Kidney tubule cell (primary cell): ENCODE measurements at regions not wholly inside any gene's neighbourhood (a gene's known extent, or its start where the extent isn't known, plus 50 kb on each side); places are given as distances from the start of the nearest gene placed in this dataset.

Experiments
- DNase-seq: peaks from one replicate; pipeline ENCODE4 v3.0.0-alpha.2; 2018; ENCODE audit warnings: low spot score

GRCh38 chr18:72692086-72692485, 147.9 kb upstream of the CBLN2 start:
- peak; percentile 38 for DNase-seq

- no peak for DNase-seq
Observed at GRCh38 chr18:72687736-72688135, 143.6 kb upstream of the CBLN2 start.

- DNase-seq = no peak
Observed at GRCh38 chr18:72675394-72675793, 131.3 kb upstream of the CBLN2 start.

- no peak for DNase-seq
Observed at GRCh38 chr18:72674710-72675109, 130.6 kb upstream of the CBLN2 start.

- no peak for DNase-seq
Observed at GRCh38 chr18:72673242-72673641, 129.1 kb upstream of the CBLN2 start.

GRCh38 chr18:72672364-72673184, 128.4 kb upstream of the CBLN2 start:
- peak; percentile 47 for DNase-seq

- DNase-seq = no peak
Observed at GRCh38 chr18:72667932-72668331, 123.8 kb upstream of the CBLN2 start.

- peak; percentile 52 for DNase-seq
Observed at GRCh38 chr18:72652990-72653593, 109.0 kb upstream of the CBLN2 start.

GRCh38 chr18:72651033-72651432, 106.9 kb upstream of the CBLN2 start:
- DNase-seq = no peak

- no peak for DNase-seq
Observed at GRCh38 chr18:72648481-72648960, 104.4 kb upstream of the CBLN2 start.

- DNase-seq = no peak
Observed at GRCh38 chr18:72648079-72648478, 103.9 kb upstream of the CBLN2 start.

GRCh38 chr18:72640557-72640956, 96.4 kb upstream of the CBLN2 start:
- DNase-seq = no peak

GRCh38 chr18:72638376-72638775, 94.2 kb upstream of the CBLN2 start:
- no peak for DNase-seq

GRCh38 chr18:72637721-72638120, 93.6 kb upstream of the CBLN2 start:
- no peak for DNase-seq

- DNase-seq = no peak
Observed at GRCh38 chr18:72637299-72637698, 93.2 kb upstream of the CBLN2 start.

GRCh38 chr18:72636611-72637010, 92.5 kb upstream of the CBLN2 start:
- no peak for DNase-seq

- DNase-seq = no peak
Observed at GRCh38 chr18:72634500-72634899, 90.4 kb upstream of the CBLN2 start.

GRCh38 chr18:72630991-72631390, 86.8 kb upstream of the CBLN2 start:
- no peak for DNase-seq

GRCh38 chr18:72623444-72623843, 79.3 kb upstream of the CBLN2 start:
- DNase-seq = no peak

GRCh38 chr18:72613534-72613930, 69.4 kb upstream of the CBLN2 start:
- DNase-seq = no peak

- DNase-seq = no peak
Observed at GRCh38 chr18:72612894-72613533, 68.9 kb upstream of the CBLN2 start.

- no peak for DNase-seq
Observed at GRCh38 chr18:72605376-72605775, 61.2 kb upstream of the CBLN2 start.

- DNase-seq = no peak
Observed at GRCh38 chr18:72601944-72602343, 57.8 kb upstream of the CBLN2 start.
